GM19452 (cell line): ENCODE measurements at regions not wholly inside any gene's neighbourhood (a gene's known extent, or its start where the extent isn't known, plus 50 kb on each side); places are given as distances from the start of the nearest gene placed in this dataset.
"Not testable (repeated sequence)": the region's sequence is repeated elsewhere in the genome, so short reads cannot be mapped to it uniquely, and the experiment has no call there.

Experiments used
- ATAC-seq: cut with Tn5 transposase; IDR thresholded peaks from one replicate; pipeline ENCODE4 v1.9.1; 2021; ENCODE audit not compliant: unreplicated experiment

DNA sequence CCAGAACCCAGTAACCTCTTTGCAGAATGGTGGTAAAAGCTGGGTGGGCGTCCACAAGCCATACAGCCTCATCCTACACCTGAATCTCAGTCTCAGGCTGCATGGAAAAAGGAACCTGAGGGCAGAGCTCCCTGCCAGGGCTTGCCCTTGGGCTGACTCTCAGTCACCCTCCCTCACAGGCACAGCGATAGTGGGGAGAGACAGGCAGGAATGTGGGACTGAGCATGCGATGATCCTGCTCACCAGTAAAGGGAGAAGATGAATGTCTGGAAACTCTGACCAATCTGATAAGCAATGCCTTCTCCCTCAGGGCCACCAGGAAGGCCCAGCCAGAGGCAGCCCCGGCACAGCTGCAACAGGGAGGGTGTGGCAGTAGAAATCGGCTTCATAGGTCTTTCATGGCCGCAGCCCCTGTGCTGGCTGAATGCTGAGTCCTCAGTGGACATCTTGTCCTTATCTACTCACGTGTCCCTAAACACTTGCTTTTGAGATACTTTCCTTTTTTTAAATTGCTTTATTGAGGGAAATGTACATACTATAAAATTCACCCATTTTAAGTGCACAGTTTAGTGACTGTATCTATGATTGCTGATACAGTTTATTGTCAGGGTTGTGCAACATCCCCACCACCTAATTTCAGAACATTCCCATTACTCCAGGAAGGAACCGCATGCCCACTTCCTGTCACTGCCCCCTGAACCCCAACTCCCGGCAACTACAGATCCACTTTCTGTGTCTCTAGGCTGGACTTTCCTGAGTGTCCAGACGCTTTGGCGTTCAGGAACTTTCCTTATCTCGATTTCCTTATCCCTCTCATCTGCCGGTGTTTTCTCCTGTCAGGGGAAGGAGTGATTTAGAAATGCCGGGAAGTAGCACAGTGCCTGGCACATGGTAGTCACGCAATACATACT lies 258.1 kb downstream of the PCNX1 start:
- ATAC-seq, result no peak

DNA sequence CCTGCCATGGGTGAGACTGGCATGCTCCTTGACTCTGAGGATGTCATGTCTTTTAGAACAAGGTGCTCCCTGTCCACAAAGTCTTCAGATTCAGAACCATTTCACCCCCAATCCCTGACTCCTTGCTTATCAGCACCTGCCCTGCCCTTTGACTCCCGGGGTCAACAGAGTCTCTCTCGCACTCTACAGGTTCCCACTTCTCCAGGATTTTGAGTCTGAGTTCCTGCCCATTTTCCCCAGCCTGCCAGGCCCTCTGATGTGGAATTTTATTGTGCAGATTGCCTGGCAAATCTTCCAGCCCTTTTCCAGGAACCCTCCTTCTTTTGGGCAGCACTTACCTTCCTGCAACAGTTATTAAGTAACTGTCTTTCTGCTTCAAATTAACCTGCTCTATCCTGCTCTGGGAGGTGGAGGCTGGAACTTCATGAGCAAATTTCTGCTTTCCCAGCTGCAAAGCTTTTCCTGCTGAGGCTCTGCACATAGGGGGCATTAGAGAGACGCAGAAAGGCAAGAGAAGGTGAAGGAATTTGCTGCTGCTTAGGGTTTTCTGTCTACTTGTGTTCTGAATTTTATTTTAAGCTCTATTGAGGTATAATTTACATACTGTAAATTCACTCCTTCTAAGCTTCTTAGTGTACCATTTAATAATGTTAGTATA lies 259.1 kb downstream of the PCNX1 start:
- ATAC-seq, result no peak

DNA sequence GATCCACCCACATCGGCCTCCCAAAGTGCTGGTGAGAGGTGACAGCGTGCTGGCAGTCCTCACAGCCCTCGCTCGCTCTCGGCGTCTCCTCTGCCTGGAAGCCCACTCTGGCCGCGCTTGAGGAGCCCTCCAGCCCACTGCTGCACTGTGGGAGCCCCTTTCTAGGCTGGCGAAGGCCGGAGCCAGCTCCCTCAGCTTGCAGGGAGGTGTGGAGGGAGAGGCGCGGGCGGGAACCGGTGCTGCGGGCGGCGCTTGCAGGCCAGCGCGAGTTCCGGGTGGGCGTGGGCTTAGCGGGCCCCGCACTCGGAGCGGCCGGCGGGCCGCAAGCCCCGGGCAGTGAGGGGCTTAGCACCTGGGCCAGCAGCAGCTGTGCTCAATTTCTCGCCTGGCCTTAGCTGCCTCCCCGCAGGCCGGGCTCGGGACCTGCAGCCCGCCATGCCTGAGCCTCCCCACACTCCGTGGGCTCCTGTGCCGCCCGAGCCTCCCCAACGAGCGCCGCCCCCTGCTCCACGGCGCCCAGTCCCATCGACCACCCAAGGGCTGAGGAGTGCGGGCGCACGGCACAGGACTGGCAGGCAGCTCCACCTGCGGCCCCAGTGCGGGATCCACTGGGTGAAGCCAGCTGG lies 260.2 kb downstream of the PCNX1 start:
- not testable (repeated sequence) for ATAC-seq

DNA sequence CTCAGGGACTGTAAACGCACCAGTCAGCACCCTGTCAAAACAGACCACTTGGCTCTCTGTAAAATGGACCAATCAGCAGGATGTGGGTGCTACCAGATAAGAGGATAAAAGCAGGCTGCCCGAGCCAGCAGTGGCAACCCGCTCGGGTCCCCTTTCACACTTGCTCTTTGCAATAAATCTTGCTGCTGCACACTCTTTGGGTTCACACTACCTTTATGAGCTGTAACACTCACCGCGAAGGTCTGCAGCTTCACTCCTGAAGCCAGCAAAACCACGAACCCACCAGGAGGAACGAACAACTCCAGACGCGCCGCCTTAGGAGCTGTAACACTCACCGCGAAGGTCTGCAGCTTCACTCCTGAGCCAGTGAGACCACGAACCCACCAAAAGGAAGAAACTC lies 260.9 kb downstream of the PCNX1 start:
- not testable (repeated sequence) for ATAC-seq

DNA sequence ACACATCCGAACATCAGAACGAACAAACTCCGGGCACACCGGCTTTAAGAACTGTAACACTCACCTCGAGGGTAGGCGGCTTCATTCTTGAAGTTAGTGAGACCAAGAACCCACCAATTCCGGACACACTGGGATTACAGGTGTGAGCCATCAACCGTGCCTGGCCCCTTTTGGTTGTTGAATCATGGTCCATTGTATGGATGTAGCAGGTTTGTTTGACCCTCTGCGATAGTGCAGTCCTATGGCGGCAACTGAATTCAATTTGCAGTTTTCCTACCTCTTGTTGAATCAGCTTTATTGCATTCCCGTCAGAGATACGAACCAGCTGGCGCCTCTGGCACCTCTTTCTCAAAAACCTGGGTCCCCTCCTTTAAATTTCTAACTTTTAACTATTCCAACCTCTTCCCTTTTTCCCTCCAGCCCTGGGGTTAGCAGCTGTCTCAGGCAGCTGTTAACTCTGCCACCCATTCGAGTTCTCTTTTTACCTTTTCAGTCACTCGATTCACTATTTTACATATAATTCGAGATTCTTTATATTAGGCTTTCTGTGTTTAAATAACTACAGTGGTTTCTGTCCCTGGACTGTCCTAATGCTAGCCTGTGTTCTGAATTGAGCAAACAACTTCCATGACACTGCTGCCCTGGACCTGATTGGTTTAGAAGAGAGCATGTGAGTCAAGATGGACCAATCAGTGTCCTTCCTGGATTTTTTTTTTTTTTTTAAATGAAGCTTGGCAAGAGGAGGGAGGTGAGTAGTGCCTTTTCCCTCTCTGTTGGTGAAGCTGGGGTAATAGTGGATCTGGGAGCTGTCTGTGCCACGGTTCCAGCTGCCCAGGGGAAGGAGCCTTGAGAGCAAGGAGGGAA lies 261.5 kb downstream of the PCNX1 start:
- ATAC-seq, result no peak

DNA sequence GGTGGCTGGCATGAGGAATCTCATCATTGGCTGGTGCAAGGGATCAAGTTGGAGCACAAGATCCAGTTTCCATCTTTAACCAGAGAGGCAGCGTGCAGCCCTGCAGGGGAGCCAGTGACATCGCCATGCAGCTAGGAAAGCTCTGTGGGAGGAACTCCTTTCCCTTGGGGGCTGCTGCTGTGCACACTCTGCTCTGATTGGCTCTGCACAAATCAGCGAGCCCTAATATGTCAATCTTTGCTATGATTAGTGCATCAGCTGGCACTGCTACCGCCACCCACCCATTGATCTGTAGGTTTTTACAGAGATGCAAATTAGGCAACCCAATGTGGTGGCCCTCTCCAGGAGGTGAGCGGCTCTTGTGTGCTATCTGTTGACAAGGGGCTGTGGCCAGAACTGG lies 262.6 kb downstream of the PCNX1 start:
- ATAC-seq, result no peak

DNA sequence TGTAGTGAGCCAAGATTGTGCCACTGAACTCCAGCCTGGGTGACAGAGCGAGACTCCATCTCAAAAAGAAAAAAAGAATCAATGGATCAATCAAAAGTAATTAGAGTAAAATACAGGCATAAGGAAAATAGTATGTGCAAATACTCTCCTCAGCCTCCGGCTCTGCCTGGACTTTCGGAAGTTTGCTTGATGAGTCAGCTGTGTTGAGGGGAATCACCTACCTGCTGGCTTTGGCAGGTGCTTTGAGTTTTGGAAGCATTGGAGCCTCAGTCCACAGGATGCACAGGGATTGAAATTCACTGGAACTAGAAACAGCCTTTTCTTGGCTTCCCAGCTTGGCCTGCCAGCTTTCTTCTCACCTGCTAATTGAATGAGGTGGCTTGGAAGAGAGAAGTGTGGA lies 268.2 kb downstream of the PCNX1 start:
- ATAC-seq, result no peak

DNA sequence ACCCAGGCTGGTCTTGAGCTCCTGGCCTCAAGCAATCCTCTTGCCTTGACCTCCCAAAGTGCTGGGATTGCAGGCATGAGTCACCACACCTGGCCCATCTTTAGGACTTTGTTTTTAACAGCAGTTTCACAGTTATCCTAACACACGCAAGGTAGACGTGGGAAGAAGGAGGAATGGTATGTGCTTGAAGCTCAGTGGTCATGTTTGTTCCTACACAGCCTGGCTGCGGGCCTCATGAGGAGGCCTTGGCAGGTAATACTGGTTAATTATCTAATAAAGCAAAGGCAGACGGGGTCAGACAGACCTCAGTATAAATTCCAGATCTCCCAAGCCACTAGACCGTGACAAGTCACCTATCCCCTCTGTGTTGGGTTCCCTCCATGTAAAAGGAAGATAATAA lies 271.8 kb downstream of the PCNX1 start:
- no peak for ATAC-seq

DNA sequence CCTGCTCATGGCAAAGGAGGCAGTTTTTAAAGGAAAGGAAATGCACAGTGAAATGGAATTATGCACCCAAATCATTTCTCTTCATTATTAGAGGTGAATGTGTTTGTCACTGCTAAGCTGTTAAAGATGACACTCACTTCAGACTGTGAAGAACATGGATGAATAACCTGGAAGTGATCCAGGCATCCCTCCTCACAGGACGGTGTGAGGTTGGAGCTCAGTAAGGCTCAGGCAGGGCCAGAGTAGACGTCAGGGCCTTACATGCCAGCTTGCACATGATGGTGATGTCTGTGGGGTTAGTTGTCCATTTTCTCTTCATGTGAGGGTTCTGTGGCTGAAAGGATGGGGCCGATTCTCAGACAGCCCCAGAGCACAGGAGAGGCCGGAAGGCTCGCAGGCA lies 273.1 kb downstream of the PCNX1 start:
- ATAC-seq, result no peak

DNA sequence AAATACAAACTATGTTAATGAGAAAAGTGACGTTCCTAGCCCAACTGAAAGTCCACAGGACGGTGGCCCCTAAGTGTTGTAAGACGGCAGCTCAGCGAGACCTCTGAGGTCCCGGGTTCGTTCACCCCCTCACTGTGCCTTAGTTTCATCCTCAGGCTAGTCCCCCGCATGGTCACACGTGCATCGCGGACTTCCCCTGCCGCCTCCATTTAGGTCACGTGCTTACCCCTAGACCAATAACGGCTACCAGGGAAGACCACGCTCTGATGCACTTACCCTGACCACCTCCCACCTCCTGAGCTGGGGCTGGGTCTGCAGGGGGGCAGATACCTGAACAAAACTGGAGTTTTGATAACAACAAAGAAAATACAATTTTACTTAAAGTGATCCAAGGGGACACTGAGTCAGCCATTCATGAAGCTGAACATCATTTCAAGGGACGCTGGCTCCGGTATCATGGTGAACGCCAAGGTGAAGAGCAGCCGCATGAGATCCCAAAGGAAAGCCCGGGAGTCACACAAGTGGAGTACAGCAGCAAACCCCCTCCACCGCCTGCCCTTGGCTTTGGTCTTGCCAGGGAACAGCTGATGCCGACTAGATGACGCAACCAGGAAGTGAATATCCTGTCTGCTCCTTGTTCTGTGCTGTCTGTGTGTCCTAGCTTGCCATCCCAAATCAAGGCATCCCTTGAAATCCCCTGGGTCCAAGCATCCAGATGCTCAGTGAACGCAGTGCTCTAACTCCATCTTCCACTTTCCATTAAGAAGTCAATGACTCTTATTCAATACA lies 274.1 kb downstream of the PCNX1 start:
- ATAC-seq, result no peak

DNA sequence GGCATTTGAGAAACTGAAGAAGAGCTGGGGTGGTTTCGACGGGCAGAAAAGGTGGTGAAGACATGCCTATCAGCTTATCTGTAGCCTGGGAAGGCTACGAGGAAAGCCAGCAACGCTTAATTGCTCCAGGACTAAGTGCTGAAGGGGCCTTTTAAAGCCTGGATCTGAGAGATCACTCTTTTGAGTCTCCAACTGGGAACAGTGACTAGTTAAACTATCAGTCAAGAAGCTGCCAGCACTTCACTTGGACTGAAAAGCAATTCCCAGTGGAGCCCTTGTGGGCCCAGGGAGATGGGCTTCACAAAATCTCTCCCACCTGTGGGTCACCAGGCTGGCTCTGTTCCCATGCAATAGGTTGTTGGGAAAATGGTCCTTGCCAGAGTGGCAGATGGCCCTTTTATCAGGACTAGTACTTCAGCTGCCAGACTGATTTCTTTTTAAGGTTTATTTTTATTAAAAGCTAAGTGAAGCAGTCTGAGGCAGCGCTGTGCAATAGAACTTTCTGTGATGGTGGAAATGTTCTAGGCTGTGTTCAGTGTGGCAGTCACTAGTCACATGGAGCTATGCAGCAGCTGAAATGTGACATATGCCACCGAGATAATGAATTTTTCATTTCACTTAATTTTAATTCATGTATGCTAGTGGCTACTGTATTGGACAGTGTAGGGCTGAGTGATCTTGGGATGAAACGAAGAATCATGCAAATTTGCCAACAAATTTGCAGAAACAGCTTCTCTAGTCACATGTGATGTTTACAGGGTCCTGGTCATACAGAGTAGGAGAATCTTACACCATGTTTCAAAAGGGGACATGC lies 276.8 kb downstream of the PCNX1 start:
- no peak for ATAC-seq

DNA sequence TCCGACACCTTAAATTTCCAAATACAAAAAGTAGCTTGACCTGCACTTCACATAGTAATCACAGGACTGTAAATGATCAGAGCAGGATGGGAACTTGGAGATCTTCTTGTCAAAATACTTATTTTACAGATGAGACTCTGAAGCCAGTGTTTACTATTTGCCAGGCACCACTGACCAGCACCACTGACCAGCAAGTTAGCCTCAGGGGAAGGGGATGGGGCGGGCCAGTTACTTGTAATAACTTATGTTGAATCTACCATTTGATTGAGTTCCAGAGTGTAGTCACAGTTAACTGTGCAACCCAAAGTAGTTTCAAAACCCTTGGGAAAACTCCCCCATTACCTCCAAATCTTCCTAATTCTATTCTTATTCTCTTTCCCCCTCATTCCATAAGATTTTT lies 278.4 kb downstream of the PCNX1 start:
- ATAC-seq, result no peak

DNA sequence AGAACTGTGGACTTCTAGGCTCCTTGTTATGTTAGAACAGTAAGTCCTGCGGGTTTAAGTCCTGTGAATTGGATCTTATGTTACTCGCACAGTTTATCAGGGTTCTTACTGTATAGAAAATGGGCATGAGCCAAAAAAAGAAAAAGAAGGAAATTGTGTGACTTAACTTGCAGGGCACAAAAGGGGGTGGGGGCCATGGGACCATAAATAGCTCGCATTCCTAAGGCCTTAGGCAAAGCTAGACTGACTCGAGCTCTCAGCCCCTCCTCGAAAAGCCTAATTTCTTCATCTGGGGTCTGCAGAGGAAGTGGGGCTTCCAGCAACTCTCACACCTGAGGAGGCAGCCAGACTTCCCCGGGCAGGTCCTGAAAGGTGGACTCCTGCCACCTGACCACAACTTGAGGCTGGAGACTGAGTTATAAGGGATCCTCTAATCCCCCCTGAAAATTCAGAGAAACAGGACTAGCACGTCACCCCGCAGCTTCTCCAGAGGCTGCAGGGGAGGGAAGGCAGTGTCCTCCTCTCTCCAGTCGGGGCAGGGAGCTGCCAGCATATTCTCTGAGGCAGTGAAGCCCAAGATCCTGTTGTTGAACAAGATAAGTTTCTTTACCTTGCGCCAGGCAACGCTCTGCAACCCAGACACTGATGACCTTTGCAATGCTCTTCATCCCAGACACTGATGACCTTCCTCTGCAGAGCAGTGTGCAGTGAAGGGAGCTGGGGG lies 280.5 kb downstream of the PCNX1 start:
- no peak for ATAC-seq

DNA sequence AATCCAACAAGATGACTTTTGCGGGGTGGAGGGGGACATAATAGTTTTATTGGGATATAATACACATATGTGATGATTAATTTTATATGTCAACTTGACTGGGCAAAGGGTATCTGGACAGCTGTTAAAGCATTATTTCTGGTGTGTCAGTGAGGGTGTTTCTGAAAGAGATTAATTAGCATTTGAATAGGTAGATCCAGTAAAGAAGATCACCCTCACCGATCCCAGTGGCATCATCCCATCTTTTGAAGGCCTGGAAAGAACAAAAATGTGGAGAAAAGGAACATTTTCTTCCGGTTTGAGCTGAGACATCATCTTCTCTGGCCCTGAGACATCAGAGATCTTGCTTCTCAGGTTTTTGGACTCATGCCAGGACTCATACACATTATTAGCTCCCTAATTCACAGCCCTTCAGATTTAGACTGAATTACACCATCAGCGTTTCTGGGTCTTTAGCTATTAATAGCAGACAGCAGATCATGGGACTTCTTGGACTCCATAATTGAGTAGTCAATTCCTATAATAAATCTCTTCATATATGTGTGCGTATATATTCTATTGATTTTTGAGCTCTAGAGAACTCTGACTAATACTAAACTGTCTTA lies 283.6 kb downstream of the PCNX1 start:
- ATAC-seq, result no peak

DNA sequence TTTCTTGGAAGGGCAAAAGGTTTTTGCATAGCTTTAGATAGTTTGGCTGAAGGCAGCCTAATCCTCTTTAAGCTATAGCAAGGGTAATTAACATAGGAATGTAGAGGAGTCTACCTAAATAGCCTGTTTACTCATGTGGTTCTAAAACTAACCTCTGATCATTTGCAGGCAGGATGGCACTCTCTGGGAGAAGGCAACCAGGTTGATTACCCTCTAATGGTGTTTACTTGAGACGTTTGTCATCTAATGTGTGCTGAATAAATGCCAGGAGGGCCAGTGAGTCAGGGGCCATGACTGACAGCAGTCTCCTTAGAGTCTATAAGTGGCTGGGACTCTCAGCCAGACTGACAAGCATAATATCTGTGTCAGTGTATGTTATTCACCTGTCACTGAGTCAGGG lies 286.4 kb downstream of the PCNX1 start:
- ATAC-seq, result no peak

DNA sequence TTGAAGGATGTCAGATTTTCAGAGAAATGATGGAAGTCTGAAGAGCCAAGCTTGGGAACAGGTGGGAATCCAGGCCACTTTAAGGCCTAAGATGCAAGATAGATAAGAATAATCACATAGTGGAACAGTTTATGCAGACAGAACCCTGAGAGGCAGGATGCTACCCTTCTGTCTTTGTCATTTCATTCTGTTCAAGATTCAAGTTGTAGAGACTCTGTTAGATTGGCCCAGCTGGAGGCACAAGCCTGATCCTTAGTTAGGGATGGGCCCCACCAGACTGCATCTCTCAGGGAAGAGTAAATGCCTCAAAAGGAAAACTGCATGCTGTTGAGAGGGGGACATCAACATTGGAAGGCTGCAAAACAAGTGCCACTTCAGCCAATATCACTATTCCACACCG lies 287.0 kb downstream of the PCNX1 start:
- ATAC-seq, result no peak

DNA sequence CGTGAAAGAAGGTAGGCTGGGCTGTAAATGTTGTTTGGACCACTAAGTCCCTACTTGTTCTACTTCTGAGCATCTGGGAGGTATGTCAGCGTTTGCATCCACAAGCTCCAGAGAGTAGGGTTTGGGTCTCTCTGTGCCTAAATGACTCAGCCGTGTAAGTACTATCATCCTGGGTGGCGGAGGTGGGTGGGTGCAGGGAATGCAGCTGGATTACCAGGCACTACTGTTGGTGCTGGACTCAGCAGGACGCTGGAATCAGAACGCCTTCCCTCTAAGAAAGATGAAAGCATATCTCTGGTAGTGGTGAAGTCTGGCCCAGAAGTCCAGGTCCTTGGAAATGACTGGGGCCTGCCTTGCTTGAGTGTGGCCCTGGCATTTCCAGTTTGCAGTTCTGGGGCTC lies 289.7 kb downstream of the PCNX1 start:
- no peak for ATAC-seq

DNA sequence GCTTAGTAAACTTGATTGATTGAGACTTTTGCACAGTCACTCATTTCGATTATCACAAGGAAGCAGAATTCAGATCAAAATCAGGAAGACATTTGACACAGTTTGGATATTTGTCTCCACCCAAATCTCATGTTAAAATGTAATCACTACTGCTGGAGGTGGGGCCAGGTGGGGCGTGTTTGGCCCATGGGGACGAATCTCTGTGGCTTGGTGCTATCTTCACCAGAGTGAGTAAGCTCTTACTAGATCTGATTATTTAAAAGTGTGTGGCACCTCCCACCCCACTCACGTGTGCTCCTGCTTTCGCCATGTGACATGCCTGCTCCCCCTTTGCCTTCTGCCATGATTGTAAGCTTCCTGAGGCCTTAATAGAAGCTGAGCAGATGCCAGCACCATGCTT lies 291.4 kb downstream of the PCNX1 start:
- no peak for ATAC-seq
